HG03457 (cell line): ENCODE measurements at regions not wholly inside any gene's neighbourhood (a gene's known extent, or its start where the extent isn't known, plus 50 kb on each side); places are given as distances from the start of the nearest gene placed in this dataset.
"Not testable (repeated sequence)": the region's sequence is repeated elsewhere in the genome, so short reads cannot be mapped to it uniquely, and the experiment has no call there.

ENCODE experiments used
- ATAC-seq: cut with Tn5 transposase; IDR thresholded peaks from one replicate; pipeline ENCODE4 v1.9.1; 2021; ENCODE audit warnings: moderate number of reproducible peaks; ENCODE audit not compliant: unreplicated experiment

DNA sequence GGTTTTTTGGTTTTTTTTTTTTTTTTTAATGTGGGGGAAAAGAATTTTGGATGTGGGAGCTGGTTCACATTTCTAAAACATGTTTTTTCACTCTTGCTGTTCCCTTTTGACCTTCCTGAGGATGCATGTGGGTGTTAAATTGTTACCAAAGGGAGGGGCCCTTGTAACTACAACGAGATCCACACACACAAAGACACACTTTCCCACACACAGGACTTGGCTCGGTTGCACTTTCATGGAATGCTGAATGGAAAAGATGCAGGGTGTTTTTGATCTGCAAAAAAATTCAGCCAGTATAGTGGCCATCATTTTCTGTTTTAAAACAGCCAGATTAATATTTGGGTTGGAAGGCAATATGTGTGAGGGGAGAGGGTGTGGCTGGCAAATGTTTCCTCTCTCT is 576.9 kb downstream of the EBF1 start:
- ATAC-seq = no peak

DNA sequence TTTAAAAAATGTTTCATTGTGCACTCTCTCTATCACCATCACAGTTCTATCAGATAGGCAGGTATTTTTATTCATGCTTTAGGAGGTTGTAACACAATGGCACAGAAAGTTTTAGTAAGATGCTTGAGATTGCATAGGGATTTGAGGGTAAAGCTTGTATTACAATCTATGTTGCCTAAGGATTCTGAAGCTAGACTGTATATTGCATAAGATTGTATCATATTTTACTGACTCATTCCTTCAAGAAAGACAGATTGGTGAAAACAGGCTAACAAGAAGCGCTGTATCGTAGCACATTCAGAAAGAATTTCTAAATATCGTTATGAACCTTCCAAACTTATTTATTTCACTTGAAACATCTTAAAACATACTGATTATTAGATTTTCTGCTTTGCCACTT is 577.7 kb downstream of the EBF1 start:
- ATAC-seq = no peak

- ATAC-seq = no peak
Measured at GRCh38 chr5:158519433-158520021, 580.2 kb downstream of the EBF1 start.

- ATAC-seq = no peak
Measured at GRCh38 chr5:158516521-158516920, 583.2 kb downstream of the EBF1 start.

- ATAC-seq = no peak
Measured at GRCh38 chr5:158514986-158515359, 584.7 kb downstream of the EBF1 start.

DNA sequence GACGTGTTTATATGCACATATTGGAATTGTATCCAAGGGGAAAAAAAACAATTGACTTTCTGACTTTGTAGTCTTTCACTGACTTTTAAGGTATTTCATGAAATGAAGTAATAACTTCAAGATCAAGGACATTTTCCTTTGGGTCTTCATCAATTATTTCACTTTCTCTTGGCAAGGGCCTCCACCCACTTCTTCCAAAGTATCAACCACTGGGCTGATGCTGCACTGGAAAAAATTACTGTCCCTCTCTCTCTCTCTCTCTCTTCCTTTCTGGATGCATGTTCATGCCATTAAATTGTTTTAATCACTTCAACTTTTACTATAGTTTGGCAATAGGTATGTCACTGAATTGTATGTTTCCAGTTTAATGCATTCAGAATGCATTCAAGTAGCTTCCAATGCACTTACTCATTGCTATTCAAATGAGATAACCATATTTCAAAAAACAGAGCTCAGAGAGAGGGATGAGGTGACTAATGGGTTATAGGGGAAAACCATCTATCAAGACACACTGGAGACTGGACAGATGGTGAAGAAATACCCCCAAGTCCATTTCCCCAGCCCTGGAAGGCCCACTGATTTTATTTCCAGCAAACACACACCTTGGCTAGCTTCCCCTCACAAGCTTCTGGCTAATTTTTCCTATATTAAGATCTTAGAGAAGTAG is 585.3 kb downstream of the EBF1 start:
- no peak for ATAC-seq

DNA sequence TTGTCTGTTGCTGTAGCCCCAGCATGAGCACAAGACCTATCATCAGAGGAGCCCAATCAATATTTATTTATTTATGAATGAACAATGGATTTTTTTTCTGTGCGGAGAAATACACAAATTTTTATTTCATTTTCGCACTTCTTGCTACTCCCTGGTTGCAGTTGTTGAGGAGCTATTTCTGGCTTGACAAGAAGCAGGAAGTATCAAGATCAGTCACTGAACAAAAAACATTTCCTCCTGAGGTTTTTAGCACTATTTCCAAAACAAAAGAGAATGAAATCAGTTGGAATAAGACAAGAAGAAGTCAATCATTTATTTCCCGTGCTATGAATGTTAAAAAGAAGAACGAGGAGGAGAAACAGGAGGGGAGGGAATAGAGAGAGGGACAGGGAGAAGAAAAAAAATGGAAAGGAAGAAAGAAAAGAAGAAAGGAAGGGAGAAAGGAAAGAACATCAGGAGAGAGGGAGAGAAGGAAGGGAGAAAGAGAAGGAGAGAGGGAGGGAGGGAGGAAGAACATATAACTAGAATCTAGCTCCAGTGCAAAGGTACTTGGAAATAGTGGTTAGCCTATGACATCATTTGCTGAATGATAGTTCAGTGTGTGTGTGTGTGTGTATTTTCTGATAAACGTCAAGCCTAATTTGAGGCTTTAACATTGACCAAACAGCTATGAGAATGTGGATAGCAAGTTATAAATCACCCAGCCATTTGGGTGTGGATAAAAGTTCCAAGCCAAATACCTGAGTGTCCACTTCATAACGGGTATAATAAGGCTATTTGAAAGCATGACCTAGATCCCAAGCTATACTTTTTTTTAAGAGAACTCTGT is 586.0 kb downstream of the EBF1 start:
- no peak for ATAC-seq

GRCh38 chr5:158511454-158511853 is 588.3 kb downstream of the EBF1 start:
- peak; percentile 80 for ATAC-seq

DNA sequence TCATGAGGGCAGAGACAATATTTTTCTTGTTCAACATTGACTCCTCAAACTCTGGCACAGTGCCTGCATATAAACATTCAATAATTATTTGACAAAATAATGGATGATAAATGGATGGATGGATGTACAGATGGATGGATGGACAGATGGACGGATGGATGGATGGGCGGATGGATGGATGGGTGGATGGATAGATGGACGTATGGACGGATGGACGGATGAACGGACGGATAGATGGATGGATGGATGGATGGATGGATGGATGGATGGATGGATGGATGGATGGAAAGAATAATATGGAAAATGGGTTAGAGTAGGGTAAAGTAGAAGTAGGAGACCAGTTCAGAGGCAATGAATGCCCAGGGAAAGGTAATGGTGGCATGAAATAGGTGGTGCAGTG is 589.2 kb downstream of the EBF1 start:
- no peak for ATAC-seq

DNA sequence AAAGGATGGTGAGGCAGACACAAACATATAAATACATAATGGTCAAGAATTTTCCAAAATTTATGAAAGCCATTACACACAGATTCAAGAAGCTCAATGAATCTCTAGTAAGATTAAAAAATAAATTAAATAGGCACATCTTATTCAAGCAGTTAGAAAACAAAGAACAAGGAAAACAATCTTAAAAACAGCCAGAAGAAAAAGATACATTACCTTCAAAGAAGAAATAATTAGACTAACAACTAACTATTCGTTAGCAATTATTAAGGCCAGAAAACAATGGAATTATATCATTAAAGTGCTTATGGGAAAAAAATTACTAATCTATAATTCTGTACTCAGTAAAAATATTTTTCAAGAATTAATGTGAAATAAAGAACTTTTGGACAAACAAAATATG is 593.1 kb downstream of the EBF1 start:
- ATAC-seq = no peak

DNA sequence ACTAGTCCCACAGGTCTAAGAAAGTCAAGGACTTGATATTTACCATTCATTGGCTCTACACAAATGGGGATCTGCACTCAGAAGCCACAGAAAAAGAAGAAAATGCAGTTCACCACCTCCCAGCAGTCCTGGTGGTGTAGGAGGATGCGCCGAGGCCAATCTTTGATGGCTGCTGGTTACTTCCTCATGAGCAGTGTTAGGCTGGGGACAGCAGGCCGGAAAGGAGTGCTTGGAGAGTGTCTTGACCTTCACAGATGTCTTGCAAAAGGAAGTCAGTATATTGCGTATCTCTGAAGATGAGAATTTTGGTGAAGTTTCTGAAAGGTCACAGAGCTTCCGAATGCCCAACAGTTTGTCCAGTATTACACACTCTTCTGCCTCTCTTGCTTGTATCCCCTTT is 597.0 kb downstream of the EBF1 start:
- ATAC-seq = no peak

- ATAC-seq = no peak
Measured at GRCh38 chr5:158499892-158500418, 599.8 kb downstream of the EBF1 start.

GRCh38 chr5:158499075-158499891 is 600.4 kb downstream of the EBF1 start:
- ATAC-seq = no peak

DNA sequence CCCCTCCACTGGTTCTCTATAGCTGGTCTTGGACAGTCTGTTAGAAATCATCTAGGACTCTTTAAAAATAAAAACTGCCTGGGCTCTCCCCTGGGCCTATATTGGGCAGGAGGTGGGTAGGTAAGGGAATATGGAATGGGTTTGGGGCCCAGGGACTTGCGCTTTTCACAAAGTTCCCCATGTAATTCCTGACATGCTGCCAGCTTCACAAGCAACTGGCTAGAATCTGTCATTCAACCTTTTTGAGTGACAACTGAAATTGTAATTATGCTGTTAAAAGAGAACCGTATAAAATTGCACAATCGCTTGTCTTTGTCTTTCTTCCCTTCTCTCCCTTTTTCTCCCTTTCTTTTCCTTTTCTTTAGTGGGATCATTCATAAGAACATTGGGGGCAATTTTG is 603.1 kb downstream of the EBF1 start:
- ATAC-seq = no peak

GRCh38 chr5:158494541-158494940 is 605.2 kb downstream of the EBF1 start:
- no peak for ATAC-seq

GRCh38 chr5:158494044-158494443 is 605.7 kb downstream of the EBF1 start:
- ATAC-seq = not testable (repeated sequence)

- no peak for ATAC-seq
Measured at GRCh38 chr5:158492841-158493242, 606.9 kb downstream of the EBF1 start.

DNA sequence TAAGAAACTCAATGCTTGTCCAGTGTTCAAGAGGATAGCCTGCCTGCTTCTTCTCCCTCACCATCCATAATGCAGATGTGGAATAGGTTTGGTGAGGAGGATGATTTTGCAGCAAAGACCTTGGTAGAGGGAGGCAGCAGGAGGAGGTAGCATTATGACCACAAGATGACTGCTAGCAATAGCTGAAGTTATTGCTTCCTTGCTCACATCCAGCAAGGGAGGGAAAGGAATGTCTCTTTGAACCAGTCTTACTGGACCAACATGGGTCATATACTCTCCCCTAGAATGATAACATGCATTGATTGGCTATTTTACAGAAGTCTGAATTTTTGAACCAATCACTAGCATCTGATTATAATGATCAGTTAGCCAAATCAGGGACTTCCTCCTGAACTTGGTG is 607.6 kb downstream of the EBF1 start:
- no peak for ATAC-seq

DNA sequence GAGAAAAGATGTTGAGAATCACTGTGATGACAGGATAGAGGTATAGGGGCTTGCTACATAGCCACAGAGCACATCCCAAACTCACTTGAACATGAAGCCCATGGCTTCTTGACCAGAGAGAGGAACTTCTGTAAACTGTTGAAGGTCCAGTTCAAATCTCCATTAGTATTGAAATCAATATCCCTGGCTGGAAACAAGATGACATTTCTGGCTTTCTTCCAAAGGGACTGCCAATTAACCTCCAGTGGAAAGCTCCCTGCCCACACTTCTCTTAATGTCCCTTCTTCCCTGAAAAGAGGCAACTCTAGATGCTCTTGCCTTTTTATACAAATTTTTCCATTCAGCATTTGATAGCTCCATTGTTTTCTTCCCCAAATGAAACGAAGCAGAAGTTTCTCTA is 612.1 kb downstream of the EBF1 start:
- ATAC-seq = no peak

- ATAC-seq = no peak
Measured at GRCh38 chr5:158487156-158487555, 612.6 kb downstream of the EBF1 start.

DNA sequence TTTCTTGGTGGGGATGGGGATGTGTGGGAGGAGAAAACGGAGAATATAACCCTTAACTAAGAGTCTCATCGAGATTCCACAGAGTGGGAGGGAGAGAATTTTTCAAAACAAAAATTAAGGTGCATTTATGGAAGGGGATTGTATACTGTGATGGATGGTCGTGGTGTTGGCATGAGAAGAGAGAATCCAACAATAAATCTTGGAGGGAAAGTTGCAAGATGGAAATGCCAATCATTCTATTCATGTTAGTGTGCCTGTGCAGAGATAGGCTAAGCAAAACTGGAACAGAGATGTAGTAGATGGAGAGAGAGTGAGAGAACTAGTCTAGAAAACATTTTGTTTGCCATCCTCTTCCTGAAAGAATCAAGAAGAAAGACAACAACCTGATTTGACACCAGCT is 613.1 kb downstream of the EBF1 start:
- ATAC-seq = no peak
